Superior temporal gyrus (tissue), 1 donor: ENCODE measurements at regions not wholly inside any gene's neighbourhood (a gene's known extent, or its start where the extent isn't known, plus 50 kb on each side); places are given as distances from the start of the nearest gene placed in this dataset.
A peak's percentile ranks its signal among the peaks of the same experiment; 100 is the strongest.

Experiments used
- DNase-seq: peaks from one replicate; pipeline ENCODE4 v3.0.0-alpha.2; 2016; ENCODE audit errors: extremely low spot score

DNA sequence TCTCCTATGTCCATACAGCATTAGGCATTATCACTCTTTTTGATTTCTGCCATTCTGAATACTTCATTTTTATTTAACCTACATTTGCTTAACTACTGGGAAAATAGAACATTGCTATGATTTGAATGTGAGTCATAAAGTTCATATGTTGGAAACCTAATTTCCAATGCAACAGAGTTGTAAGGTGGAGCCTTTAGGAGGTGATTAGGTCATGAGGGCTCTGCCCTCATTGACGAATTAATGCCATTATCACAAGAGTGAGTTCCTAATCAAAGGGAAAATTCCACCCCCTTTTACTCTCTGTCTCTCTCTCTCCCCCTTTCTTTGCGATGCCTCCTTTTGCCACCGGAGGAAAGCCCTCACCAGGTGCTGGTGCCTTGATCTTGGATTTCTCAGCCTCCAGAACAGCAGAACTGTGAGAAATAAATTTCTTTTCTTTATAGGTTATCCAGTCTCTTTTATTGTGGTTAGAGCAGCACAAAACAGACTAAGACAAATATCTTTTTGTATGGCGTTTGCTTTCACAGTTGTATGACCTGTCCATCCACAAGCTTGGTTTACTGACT, 180.1 kb upstream of the ARID2 start:
- DNase-seq, result no peak

DNA sequence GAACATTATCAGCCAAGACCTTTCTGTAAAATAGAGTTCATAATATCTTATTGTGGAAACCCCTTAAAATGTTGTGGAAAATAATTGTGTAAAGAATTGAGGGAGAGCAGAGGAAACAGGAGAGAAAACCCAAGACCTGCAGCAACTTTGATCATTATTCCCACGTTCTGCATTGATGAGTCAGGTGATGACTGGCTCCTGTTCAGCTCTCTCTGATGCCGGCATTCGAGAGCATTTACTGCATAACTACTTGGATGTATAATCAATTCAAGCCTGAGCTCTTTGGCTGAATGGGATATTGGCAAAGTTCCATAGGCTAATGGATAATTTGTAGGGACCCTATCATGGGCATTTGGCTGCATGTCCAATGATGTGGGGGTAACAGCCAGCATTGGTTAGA, 176.3 kb upstream of the ARID2 start:
- DNase-seq, result no peak

DNA sequence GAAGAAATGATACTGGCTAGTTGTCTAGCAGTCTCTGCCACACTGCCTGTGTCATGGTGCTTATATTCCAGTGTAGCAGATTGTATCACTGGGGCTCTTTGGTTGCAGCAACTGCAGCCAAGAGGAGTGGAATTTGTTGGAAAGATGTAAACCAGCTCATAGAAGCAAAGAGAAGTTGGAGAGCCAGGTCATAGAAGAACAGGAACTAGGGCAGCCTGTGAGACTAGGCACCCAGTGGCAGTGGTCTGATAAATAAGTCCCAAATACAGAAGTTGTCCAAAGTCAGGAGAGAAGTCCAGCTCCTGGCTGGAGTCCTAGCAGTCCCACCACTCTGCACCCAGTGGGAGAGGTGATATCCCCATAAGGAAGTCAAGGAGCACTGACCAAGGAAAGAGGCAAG, 172.5 kb upstream of the ARID2 start:
- no peak for DNase-seq

DNA sequence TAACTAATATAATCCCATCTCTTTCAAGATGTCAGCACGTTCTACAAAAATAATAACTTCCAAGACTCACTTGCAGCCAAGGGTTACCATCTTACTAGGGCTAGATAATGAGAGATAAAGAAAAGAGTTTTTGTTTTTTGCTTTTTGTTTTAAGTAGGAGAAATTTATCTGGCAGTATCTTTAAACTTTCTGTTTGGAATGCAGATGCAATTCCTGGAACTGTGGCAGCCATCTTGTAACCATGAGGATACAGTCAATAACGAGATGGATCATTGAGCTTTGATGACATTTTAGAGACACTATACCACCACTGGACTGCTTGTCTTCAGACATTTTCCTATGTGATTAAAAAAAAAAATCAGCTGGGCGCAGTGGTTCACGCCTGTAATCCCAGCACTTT, 171.2 kb upstream of the ARID2 start:
- DNase-seq, result no peak

DNA sequence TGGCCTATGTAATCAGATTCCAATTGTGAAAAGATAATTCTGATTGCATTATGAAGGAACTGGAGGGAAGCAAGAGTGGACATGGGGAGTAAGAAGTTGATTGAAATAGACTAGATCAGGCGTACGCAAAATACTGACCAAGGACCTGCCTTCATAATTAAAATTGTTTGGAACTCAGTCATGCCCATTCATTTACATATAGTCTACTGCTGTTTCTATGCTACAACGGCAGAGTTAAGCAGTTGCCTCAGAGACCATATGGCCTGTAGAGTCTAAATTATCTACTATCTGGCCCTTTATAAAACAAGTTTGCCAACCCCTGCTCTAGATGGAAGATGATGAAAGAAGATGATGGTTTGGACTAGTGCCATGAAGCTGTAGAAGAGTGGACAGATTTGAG, 170.0 kb upstream of the ARID2 start:
- DNase-seq, result no peak

DNA sequence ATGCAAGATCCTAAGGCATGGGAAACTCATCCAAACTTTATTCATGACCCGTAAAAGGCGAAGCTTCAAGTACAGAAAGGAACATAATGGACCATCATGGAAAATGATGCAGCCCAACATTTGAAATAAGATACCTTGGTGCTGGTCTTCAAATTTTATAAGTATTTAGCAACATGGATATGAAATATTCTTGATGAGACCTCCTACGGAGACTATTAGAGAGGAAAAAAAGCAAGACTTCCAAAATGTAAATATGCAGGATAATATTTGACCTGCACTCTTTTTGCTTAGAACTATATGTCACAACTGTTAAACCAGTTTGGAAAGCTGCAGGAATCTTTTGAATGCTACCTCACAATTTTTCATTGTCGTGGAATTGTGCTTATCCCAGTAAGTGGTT, 168.8 kb upstream of the ARID2 start:
- no peak for DNase-seq

DNA sequence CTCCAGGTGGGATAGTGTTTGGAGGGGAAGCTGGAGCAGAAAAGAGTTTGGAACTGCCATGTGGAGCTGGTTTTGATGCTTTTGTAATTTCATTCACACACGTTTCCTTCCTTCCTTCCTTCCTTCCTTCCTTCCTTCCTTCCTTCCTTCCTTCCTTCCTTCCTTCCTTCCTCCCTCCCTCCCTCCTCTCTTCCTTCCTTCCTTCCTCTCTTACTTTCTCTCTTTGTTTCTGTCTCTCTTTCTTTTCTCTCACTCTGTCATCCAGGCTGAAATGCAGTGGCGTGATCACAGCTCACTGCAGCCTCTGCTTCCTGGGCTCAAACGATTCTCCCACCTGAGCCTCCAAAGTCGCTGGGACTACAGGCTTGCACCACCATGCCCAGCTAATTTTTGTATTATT, 168.0 kb upstream of the ARID2 start:
- DNase-seq, result no peak

DNA sequence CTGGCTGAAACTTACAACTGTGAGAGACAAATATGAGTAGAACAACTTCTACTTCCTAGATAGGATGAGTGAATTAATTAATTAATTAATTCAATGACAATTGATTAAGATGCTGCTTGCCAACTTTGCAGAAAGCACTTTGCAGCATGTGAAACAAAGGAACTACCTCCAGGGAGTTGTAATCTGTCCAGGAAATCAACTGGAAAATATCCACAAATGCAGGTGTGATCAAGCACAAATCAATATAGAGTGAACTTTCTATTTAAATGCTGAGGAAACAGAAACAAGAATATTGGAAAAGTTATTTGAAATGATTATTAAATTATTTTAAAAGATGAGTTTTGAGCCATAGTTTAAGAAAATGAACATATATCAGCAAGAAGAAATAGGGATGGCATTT, 163.9 kb upstream of the ARID2 start:
- DNase-seq, result no peak

DNA sequence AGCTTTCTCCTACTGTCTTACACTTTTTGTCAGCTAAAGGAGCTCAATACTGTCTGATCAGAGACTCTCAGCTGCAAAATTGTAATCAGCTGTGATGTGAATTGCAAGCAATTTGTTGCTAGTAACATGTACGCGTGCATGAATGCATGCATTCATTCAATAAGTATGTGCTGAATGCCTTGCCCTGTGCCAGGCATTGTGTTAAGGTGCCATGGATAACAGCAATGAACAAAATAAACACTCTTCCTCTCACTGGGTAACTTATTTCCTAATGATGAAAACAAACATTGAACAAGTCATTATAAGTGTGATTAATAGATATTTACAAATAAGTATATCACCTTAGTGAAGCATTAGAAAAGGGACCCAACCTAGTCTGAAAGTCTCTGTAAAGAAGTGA, 163.2 kb upstream of the ARID2 start:
- no peak for DNase-seq

DNA sequence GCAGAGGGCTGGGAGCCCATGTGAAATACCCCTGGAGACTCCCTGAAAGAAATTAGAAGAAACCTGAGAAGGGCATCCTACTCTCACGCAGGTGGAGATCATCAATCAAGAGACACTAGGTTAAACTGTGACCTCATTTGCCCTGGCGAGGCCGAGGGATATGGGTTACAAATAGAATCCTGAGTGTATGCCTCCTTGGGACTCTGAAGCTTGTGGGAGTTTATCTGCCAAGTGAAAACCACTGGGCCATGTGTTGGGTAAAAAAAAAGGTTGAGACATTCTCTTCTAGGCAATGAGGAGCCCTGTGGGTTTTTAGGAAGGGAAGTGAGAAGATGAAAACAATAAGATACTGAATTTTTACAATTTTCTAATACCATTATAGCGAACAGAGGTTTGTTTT, 160.7 kb upstream of the ARID2 start:
- DNase-seq, result no peak

DNA sequence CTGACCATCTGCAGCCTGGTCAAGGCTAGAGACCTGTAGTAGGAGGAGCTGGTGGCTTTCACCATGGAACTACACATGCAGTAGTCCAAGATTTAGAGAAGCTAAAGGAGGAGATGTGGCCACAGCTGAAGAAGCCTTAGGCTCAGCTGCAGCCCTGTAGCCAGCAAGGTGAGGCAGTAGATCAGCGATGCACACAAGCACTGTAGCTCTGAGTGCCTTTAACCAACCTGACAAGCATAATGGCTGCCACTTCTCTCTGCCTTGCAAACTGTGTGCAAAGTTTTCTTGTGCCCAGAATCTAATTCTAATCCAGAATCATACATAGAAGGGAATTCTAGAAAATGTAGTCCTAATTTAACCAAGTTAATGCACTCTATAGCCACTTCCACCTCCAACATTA, 159.0 kb upstream of the ARID2 start:
- DNase-seq, result no peak

DNA sequence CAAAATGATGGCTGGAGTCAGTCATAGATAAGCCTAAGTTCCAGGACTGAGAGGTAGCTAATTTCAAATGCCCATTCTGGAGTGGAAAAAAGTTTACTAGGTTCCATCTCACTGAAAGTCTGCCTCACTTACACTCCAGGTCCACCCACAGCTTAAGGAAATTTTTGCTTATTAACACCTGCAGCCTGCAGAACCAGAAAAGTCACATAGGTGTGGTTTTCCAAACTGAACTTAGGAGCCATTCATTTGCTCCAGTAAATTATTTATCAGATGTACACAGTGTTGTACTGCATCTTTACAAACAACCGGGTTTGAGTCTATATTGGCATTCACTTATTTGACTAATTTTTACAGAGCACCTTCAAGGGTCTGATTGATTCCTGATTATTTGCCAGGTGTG, 157.4 kb upstream of the ARID2 start:
- DNase-seq, result no peak

DNA sequence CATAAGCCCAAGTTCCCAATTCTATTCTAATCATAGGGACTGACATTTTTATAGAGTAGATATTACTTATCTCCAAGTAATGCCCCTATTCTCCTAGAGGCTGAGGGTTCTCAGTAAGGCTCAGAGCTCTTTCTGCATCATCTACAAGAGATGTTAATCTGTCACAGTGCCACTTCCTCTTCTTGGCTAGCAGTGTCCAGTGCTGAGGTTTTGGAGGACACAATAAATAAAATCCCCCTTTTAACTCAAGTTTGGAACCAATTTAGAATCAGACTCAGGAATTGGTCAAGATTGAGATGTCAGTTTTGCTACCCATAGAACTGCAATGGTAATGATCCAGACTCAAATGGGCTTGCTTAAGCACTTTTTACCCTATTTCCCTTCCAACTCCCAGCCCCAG, 154.1 kb upstream of the ARID2 start:
- no peak for DNase-seq

DNA sequence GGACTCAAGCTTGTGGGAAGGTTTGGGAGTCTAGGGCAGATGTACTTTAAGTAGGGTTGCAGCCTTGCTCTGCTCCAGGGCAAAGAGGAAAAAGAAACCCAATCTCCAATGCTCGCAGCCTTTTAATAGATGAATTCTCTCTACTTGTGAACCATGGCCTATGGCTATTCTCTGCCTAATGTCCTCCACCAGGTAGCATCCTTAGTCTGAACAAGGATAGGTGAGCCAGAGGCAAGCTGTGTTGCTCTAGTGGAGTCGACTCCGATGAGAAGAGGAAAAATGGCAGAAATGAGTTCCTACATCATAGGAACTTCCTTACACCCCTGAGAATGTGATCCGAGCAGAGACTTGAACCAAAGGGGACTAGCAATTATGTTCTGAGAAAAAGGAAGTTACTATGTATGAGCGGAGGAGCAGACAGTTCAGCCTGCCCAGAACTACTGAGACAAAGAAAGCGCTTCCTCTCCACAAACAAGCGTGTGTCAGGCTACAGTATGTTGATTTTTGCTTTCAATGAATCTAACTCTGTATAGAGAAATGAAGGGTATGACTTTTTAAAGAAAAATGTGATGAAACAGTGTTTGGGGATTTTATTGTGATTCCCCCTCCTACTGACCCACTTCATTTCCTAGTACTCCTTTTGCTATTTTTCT, 153.6 kb upstream of the ARID2 start:
- DNase-seq, result no peak

DNA sequence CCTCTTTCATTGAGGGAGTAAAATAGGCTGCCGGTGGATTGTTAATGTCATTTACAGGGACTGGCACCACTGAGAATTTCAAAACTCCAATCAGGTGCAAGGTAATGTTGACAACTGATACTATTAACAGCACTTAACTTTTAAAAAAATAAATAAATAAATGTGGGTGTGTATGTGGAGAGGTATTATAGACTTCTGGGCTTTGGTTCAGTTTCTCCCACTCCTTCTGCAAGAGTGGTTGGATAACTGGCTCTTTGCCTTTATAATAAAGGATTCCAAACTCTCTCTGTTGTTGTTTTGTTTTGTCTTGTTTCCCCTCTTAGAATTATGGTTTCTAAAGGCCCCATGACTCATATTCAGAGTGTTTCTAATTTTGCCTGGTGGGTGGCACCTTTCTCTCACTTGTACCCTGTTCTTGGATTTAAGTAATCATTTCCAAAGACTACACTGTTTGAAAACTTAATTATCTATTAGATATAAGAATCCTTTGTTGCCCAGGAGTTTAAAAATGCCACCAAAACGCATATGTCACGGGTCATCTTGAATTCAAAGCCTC, 151.6 kb upstream of the ARID2 start:
- DNase-seq, result no peak

DNA sequence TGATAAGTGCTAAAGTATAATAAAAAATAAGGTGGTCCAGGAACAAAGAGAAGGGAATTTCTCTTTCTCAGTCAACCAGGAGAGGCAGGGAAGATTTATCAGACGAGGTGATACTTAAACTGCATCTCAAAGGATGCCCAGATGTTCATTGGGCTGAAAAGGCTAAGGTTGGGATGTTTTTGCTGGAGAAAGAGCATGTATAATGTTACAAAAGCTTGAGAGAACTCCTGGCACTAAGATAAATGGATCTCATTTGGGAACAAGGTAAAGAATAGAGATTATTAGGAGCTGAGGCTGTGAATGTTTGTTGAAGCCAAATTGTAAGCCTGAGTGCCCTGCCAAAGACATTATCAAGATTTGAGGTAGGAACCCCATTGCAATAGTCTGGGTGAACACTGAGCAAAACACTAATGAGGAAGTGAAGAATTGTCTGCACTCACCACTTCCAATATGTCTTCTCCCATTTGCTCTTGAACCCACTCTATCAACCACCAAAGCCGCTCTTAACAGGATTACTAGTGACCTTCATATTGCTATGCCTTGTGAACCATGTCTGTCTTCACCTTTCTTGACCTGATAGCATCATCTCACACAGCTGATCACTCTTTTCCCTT, 149.0 kb upstream of the ARID2 start:
- no peak for DNase-seq

DNA sequence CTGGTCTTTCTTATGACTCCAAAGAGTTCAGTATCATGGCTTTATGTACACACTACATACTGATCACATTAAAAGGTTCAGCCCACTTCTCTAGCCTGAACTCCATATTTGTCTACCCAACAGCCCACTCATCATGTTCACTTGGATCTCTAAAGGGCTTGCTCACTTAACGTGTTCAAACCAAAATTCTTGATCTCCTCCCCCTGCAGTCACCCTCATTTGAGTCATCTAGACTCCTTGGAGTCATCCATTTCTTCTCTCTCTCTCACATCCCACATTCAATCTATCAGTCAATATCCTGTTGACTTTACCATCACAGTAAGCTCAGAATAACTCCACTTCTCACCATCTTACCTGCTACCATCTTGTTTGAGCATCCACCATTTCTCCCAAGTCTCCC, 148.4 kb upstream of the ARID2 start:
- no peak for DNase-seq

DNA sequence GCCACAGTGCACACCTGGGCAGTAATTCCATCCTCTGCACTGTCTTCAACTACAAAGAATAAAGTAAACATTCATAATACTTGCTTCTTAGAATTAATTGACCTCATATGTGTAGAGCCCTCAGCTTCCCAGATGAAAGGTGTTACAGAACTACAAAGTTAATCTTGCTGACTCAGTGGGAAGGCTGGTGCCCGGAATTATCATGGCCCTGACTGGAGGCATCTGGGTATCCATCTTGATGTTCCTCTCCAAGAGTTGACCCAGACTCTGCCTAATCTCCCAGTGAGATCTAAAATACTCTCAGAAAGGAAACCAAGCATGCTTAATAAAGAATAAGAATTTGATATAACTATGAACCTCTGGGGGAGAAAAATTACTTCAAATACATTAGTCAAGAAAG, 147.0 kb upstream of the ARID2 start:
- no peak for DNase-seq

DNA sequence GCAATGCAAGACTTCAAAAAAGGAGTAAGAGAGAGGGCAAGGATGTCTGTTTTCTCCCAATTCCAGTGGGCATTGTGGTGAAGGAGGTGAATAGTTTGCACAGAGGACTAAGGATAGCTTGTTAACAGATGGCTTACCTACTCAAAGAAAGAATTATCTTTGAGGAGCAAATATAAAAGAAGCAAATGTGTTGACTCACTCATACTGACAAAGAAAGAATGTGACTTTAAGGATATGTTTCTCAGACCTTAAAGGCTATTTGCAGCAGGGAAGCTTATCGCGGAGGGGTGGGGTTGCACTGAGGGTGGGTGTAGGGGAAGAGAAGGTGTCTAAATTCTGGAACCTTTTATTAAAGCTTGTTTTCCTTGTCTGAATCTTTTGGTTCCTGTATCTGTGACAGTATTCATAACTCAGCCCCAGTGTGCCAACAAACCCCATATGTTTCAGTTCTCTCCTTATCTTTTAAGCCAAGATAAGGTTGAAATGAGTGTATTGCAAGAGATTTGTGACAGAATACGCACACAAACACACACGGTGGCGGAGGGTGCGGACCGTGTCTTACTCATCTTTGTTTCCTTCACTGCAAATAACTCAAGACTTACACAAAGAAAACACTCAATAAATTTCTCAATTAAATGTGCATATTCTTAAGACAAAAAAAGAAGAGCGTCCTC, 146.4 kb upstream of the ARID2 start:
- DNase-seq, result peak; percentile 38

DNA sequence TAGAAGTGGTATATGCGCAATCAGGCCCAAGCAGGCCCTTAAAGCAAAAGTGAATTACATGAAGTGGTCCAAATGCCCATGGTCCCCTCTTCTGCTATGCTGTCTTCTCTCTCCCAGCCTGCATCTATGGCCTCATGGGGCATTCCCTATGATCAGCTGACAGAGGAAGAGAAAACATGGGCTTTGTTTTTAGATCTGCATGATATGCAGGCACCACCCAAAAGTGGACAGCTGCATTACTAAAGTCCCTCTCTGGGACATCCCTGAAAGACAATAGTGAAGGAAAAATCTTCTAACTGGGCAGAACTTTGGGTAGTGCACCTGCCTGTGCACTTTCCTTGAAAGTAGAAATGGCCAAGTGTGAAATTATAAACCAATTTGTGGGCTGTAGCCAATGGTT, 145.2 kb upstream of the ARID2 start:
- DNase-seq, result no peak

DNA sequence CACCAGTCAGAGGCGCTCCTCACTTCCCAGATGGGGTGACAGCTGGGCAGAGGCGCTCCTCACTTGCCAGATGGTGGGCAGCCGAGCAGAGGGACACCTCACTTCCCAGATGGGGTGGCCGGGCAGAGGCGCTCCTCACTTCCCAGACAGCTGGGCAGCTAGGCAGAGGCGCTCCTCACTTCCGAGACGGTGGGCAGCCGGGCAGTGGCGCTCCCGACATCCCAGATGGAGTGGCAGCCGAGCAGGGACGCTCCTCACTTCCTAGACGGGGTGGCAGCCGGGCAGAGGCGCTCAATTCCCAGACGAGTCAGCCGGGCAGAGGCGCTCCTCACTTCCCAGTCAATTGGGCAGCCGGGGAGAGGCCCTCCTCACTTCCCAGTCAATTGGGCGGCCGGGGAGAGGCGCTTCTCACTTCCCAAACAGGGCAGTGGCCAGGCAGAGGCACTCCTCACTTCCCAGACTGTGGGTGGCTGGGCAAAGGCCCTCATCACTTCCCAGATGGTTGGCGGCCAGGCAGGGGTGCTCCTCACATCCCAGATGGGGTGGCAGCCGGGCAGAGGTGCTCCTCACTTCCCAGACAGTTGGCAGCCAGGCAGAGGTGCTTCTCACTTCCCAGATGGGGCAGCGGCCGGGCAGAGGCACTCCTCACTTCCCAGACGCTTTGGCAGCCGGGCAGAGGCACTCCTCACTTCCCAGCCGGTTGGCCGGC, 143.8 kb upstream of the ARID2 start:
- no peak for DNase-seq

DNA sequence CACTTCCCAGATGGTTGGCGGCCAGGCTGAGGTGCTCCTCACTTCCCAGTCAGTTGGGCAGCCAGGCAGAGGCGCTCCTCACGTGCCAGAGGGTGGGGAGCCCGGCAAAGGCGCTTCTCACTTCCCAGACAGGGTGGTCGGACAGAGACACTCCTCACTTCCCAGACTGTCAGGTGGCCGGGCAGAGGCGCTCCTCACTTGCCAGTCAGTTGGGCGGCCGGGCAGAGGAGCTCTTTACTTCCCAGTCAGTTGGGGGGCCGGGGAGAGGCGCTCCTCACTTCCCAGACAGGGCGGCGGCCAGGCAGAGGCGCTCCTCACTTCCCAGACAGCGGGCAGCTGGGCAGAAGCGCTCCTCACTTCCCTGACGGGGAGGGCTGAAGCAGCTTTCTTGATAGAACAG, 143.0 kb upstream of the ARID2 start:
- no peak for DNase-seq
